ENCODE measurements at regions not wholly inside any gene's neighbourhood (a gene's known extent, or its start where the extent isn't known, plus 50 kb on each side); places are given as distances from the start of the nearest gene placed in this dataset.
A peak's percentile ranks its signal among the peaks of the same experiment; 100 is the strongest.
"Not testable (repeated sequence)": the region's sequence is repeated elsewhere in the genome, so short reads cannot be mapped to it uniquely, and the experiment has no call there.

DNA sequence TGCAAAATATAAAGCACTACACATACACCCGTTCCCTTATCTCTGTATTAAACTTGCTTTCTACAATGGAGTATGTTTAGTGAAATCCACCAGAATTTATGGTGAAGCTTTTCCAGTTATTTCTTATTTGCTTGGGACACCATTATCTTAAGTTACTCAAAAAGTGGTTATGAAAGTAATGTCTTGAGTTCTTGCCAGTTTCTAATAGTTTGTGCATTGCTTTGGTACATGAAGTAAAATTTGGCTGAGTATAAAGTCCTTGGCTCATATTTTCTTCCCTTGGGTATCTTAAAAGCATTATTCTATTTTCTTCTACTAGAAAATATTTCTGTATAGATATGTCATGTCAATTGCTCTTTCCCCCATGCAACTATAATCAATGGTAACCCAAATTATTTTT lies 85.2 kb downstream of the POLR1F start:
- DNase-seq (ENCODE audit: low read depth), result no peak

DNA sequence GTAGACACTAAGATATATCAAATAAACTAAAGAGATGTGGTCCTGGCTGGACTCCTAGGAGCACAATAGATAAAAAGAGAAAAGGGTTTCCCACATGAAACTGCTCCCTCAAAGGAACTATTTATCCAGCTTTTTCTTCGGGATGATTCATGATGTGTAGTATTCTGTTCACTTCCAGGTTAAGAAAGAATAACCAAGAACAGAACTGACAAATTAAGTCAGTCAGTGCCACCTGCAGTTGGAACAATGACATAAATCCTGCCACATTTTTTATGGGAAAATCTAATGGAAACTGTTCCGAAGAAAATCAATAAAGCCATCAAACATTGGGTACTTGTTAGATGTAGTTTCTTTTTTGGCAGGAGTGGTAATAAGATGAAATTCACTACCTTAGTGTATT lies 87.1 kb downstream of the POLR1F start:
- peak; percentile 80 for DNase-seq (ENCODE audit: low read depth)

DNA sequence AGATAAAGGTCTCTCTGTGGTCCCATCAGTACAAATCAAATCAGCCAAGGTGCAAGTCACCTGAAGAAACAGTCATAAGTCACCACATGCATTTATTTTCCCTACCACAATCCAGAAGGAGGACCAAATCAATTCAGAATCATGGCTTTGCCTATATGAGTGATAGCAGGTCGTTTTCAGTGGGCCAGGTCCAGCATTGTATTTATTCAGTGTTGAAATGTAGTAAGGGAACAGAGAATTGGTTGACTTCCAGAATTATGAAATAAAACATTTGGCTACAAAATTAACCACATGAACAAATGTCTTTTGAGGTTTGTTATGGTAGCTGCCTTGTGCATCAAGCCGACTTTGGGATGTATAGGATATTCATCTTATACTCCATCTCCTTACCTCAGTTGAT lies 88.4 kb downstream of the POLR1F start:
- no peak for DNase-seq (ENCODE audit: low read depth)

- peak; percentile 74 for DNase-seq (ENCODE audit: low read depth)
Measured at GRCh38 chr7:19619122-19619521, 89.7 kb downstream of the POLR1F start.

DNA sequence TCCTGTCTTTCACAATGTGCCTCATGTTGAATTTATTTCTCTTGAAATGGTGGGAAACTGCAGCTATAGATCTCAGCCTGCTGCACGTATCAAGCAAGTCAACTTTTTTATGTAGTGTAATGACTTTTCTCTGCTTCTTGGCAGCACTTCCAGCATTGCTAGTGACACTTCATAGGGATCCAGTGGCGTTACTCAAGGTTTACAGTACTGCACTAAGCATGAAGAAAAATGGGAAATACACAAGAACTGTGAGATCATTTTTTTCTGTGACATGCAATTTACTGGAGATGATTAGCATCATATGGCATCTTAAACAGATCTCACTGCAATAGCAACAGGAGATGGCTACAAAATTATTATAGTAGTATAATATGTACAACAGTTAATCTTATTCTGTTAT lies 90.9 kb downstream of the POLR1F start:
- DNase-seq (ENCODE audit: low read depth), result no peak

DNA sequence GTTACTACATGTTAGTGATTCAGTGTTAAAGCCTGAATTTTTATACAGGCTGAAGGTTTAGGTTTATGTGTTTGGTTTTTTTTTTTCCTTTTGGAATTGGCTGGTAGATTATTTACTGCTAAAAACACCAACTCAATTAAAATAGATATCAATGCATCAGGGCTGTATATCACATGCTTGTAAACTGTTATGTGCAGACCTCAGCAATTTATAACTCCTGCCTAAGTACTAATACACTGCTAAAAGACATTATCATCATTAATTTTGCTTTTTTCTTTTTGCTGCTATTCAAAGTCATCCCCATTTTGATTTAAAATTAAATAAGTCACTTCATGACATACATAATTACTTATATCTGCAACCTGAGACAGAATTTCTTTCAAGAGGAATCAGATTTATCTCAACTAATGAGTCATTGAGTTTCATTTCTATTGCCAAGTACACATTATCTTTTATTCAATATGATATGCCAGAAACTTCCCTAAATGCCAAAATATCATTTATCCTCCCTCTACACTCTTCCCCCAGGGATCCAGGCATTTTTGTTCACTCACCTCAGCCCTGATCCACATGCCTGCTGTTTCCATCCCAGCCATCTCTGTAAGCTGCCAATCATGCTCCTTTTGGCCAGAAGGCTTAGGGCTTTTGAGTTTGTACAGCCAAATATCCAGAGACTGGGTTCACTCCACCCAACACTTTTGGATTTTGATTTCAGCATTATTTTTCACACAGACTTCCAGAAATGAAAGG lies 98.5 kb downstream of the POLR1F start:
- no peak for DNase-seq (ENCODE audit: low read depth)

DNA sequence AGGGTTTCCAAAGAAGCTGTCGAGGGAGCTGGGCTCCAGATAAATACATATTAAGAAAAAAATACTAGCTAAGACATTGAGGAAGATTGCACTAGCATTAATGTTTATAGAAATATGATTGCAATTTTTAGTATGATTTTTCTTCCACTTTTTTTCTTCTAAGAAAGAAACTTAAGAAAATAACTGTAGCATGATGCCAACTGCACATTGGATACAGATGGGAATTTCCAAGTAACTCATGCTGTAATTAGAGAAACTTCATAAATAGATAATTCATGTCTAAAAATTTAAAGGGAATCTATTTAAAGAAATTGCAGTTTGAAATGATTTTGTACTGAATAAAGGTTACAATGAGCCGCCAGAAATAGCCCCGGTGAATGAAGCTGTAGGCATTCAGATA lies 119.4 kb downstream of the POLR1F start:
- no peak for DNase-seq (ENCODE audit: low read depth)

DNA sequence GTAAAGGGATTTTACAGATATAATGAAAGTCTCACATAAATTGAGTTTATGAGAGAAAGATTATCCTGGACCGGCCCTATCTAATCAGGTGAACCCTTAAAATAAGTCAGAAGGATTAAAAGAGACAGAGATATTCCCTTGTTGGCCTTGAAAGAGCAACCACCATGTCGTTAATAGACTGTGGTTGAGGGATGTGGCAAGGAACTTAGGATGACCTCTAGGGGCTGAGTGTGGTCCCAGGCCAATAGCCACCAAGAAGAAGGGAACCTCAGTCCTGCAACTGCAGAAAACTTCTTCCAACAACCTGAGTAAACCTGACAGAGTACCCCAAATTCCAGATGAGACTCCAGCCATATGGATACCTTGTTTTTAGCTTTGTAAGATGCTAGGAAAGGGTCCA lies 121.5 kb downstream of the POLR1F start:
- DNase-seq (ENCODE audit: low read depth), result no peak

GRCh38 chr7:19585761-19586160 lies 123.1 kb downstream of the POLR1F start:
- DNase-seq (ENCODE audit: low read depth), result no peak

- DNase-seq (ENCODE audit: low read depth), result peak; percentile 12
Measured at GRCh38 chr7:19575909-19576557, 132.8 kb downstream of the POLR1F start.

- DNase-seq (ENCODE audit: low read depth), result no peak
Measured at GRCh38 chr7:19574131-19574530, 134.7 kb downstream of the POLR1F start.

DNA sequence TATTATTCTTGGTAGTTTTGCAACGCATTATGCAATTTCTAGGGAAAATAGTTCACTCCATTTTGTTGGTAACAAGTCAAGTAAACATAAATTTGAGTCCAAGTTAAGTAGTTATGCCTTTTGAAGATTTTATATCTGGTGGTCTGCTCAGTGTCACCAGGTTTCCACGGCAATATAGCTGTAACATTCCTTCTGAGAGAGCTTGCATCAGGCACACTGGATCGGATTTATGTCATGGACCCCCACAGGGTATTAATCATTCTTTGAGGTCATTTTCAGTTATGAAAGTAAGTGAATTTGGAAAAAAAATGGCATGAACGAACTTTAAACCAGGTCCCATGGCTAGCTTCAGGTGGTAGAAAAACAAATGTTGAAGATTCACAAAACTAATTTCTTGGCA lies 136.3 kb downstream of the POLR1F start:
- DNase-seq (ENCODE audit: low read depth), result no peak

- no peak for DNase-seq (ENCODE audit: low read depth)
Measured at GRCh38 chr7:19567011-19567410, 141.8 kb downstream of the POLR1F start.

DNA sequence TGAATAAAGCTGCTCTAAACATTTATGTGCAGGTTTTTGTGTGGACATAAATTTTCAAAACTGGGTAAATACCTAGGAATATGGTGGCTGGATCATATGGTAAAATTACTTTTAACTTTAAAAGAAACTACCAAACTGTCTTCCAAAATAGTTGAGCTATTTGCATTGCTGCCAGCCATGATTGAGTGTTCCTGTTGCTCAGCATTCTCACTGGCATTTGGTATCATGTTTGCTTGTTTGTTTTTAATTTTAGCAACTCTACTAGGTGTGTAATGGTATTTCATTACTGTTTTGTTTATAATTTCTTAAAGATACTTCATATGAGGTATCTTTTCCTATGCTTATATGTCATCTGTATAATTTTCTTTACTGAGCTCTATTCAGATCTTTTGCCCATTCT lies 143.2 kb downstream of the POLR1F start:
- no peak for DNase-seq (ENCODE audit: low read depth)

- no peak for DNase-seq (ENCODE audit: low read depth)
Measured at GRCh38 chr7:19561121-19561805, 147.6 kb downstream of the POLR1F start.

GRCh38 chr7:19560111-19560883 lies 148.5 kb downstream of the POLR1F start:
- peak; percentile 70 for DNase-seq (ENCODE audit: low read depth)

DNA sequence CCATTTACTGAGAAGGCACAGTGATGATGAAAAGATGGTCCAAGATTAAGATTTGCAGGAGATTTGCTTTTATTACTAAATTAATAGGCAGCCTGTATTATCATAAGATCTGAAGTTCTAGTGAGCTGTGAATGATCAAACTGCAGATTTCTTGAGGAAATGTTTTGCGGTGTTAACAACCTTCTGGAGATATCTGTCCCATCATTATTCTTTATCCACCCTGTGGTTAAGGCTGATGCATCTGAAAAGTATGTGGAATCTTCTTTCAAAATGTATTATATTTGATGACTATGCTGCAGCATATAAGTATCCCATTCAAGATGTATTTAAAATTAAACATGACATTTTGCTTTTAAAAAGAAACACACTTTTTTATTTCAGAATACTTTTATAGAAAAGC lies 150.3 kb downstream of the POLR1F start:
- DNase-seq (ENCODE audit: low read depth), result peak; percentile 75

- no peak for DNase-seq (ENCODE audit: low read depth)
Measured at GRCh38 chr7:19557726-19558465, 150.9 kb downstream of the POLR1F start.

DNA sequence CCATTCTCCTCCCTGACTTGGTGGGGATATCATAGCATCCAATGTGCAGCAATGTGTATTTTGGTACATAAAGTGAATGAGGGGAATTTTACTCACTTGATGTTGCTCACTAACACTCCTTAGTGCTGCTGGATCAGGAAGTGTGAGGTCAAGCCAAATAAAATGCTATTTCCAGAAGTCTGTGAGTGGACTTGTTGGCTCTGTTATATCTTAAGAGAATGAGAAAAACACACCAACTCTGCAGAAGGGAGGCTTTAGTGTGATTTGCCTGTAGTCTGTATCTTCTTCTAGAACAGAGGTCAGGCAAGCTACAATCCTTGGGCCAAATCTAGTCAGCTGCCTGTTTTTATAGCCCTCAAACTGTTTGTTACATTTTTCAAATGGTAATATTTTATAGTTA lies 154.3 kb downstream of the POLR1F start:
- DNase-seq (ENCODE audit: low read depth), result no peak

GRCh38 chr7:19552576-19552975 lies 156.3 kb downstream of the POLR1F start:
- DNase-seq (ENCODE audit: low read depth), result no peak

- not testable (repeated sequence) for DNase-seq (ENCODE audit: low read depth)
Measured at GRCh38 chr7:19549246-19549645, 159.6 kb downstream of the POLR1F start.

Measured in HT1080 (cell line).